GM12878 (cell line): ENCODE measurements at regions not wholly inside any gene's neighbourhood (a gene's known extent, or its start where the extent isn't known, plus 50 kb on each side); places are given as distances from the start of the nearest gene placed in this dataset.

Source experiments
- ATAC-seq: fragments of 200-7000 bp; cut with Tn5 transposase; 3 replicates; pipeline ENCODE4 v1.9.1; 2020; ENCODE audit warnings: mild to moderate bottlenecking, moderate library complexity
- BruUV-seq: library from RNA; stranded (reverse); fragments of 400-500 nt; replicated peaks from 2 replicates; lab custom pipeline; 2021; lab: Mats Ljungman, UMichigan
- CTCF ChIA-PET: fragments of 300-600 bp; sonication (Branson Sonifier 250); formaldehyde crosslinking; extraction: SDS; loops from one replicate; lab custom pipeline; 2021; ENCODE audit warnings: inconsistent platforms; lab: Yijun Ruan, JAX
- POLR2A ChIA-PET: fragments of 350-600 bp; formaldehyde crosslinking; extraction: SDS; loops from one replicate; lab custom pipeline; 2021; ENCODE audit warnings: inconsistent platforms; lab: Charles Lee
- RAD21 ChIA-PET: fragments of 300-600 bp; sonication (Branson Sonifier 250); formaldehyde crosslinking; loops from one replicate; lab custom pipeline; 2023; ENCODE audit warnings: antibody characterized with exemption; ENCODE audit not compliant: unreplicated experiment; lab: Charles Lee
- SMC1A ChIA-PET: fragments of 300-600 bp; sonication (Branson Sonifier 250); formaldehyde crosslinking; loops from one replicate; lab custom pipeline; 2023; ENCODE audit not compliant: unreplicated experiment, uncharacterized antibody; lab: Charles Lee
- DNase-seq: peaks from one replicate; pipeline ENCODE4 v3.0.0-alpha.2; 2011; ENCODE audit warnings: low read depth, low spot score
- FAIRE-seq: peaks from 3 replicates; lab custom pipeline; 2011; peaks lifted over from hg19 to GRCh38; lab: Jason Lieb, UNC
- H2AFZ ChIP-seq: 2 replicates; pipeline ENCODE4 v1.6.0; 2011; ENCODE audit warnings: low read depth, low read length, control low read depth; ENCODE audit not compliant: control insufficient read depth
- H3K27ac ChIP-seq: 2 replicates; pipeline ENCODE4 v1.5.1; 2011; ENCODE audit warnings: control low read depth; ENCODE audit not compliant: control insufficient read depth, insufficient read depth
- H3K27me3 ChIP-seq, 2 experiments: replicated peaks in 1 of 2; 2 replicates each; pipeline versions ENCODE4 v1.6.0 to v1.6.1; 2011; ENCODE audit warnings: low read length in 1 of 2; ENCODE audit not compliant: control insufficient read depth in 2 of 2, insufficient read depth in 2 of 2
- H3K36me3 ChIP-seq, 2 experiments: 2 replicates each; pipeline ENCODE4 v1.5.1; 2011; ENCODE audit warnings: low read length in 1 of 2; ENCODE audit not compliant: control insufficient read depth in 2 of 2, insufficient read depth in 2 of 2
- H3K4me1 ChIP-seq: 2 replicates; pipeline ENCODE4 v1.6.1; 2011; ENCODE audit warnings: mild to moderate bottlenecking, low read length, moderate library complexity, mixed read lengths; ENCODE audit not compliant: control insufficient read depth, insufficient read depth
- H3K4me2 ChIP-seq: 2 replicates; pipeline ENCODE4 v1.6.0; 2011; ENCODE audit warnings: control low read depth; ENCODE audit not compliant: control insufficient read depth, insufficient read depth
- H3K4me3 ChIP-seq: fragments of 200-600 bp; sonication (generic); 2 replicates; pipeline ENCODE4 v1.5.1; 2016
- H3K79me2 ChIP-seq: 2 replicates; pipeline ENCODE4 v1.6.0; 2011; ENCODE audit warnings: low read length; ENCODE audit not compliant: control insufficient read depth, insufficient read depth
- H3K9ac ChIP-seq: 2 replicates; pipeline ENCODE4 v1.8.0; 2011; ENCODE audit warnings: low read length, control low read depth, mixed read lengths; ENCODE audit not compliant: control insufficient read depth, insufficient read depth
- H3K9me3 ChIP-seq: replicated peaks from 3 replicates; pipeline ENCODE4 v1.5.1; 2011; ENCODE audit warnings: mild to moderate bottlenecking, low read length; ENCODE audit not compliant: control insufficient read depth, insufficient read depth
- H4K20me1 ChIP-seq: 2 replicates; pipeline ENCODE4 v1.6.0; 2011; ENCODE audit not compliant: control insufficient read depth, insufficient read depth
- ATF7 ChIP-seq: fragments of 450-650 bp; IDR thresholded peaks from 2 replicates; pipeline ENCODE4 v1.6.1; 2016; ENCODE audit warnings: low read depth, mild to moderate bottlenecking
- EGR1 ChIP-seq, 2 experiments: IDR thresholded peaks; 1 replicate in 1 of 2; 2 replicates in 1 of 2; pipeline ENCODE4 v1.6.1; 2011 to 2012; ENCODE audit warnings: low read depth in 2 of 2, low read length in 2 of 2, borderline replicate concordance in 1 of 2, mild to moderate bottlenecking in 1 of 2, moderate library complexity in 1 of 2
- HCFC1 ChIP-seq: fragments of 150-350 bp; IDR thresholded peaks from 2 replicates; pipeline ENCODE4 v1.6.1; 2014; ENCODE audit warnings: low read length
- HDAC6 ChIP-seq: fragments of 200-600 bp; sonication (generic); IDR thresholded peaks from one replicate; pipeline ENCODE4 v1.8.0; 2017; ENCODE audit warnings: antibody characterized with exemption; ENCODE audit not compliant: unreplicated experiment
- MYC ChIP-seq: IDR thresholded peaks from 2 replicates; pipeline ENCODE4 v1.6.1; 2011; ENCODE audit warnings: mild to moderate bottlenecking, low read length, moderate library complexity, inconsistent platforms; ENCODE audit not compliant: insufficient read depth, insufficient replicate concordance, insufficient read length, severe bottlenecking
- NFIC ChIP-seq: IDR thresholded peaks from 2 replicates; pipeline ENCODE4 v1.6.1; 2012; ENCODE audit warnings: low read depth, mild to moderate bottlenecking, inconsistent platforms, low read length, moderate library complexity
- NFYB ChIP-seq: IDR thresholded peaks from 2 replicates; pipeline ENCODE4 v1.6.1; 2011; ENCODE audit warnings: low read depth, mild to moderate bottlenecking, low read length, improper control_type of control experiment, moderate library complexity; ENCODE audit not compliant: insufficient read depth
- NR2C2 ChIP-seq: IDR thresholded peaks from 2 replicates; pipeline ENCODE4 v1.6.1; 2011; ENCODE audit warnings: borderline replicate concordance, low read depth; ENCODE audit not compliant: control insufficient read depth, insufficient read length
- RAD21 ChIP-seq: IDR thresholded peaks from 2 replicates; pipeline ENCODE4 v1.6.1; 2011; ENCODE audit warnings: mild to moderate bottlenecking, low read depth, low read length, moderate library complexity; ENCODE audit not compliant: insufficient read depth
- REST ChIP-seq: IDR thresholded peaks from 2 replicates; pipeline ENCODE4 v1.6.1; 2012; ENCODE audit warnings: mild to moderate bottlenecking, low read depth, low read length
- SMARCA5 ChIP-seq: fragments of 450-650 bp; IDR thresholded peaks from 2 replicates; pipeline ENCODE4 v1.6.1; 2017; ENCODE audit warnings: mild to moderate bottlenecking
- SREBF1 ChIP-seq: IDR thresholded peaks from 2 replicates; pipeline ENCODE4 v1.6.1; 2012; ENCODE audit warnings: mild to moderate bottlenecking, low read length
- ZNF207 ChIP-seq: fragments of 450-650 bp; IDR thresholded peaks from 2 replicates; pipeline ENCODE4 v1.6.1; 2014; ENCODE audit warnings: antibody characterized with exemption, mild to moderate bottlenecking, borderline replicate concordance
- WGBS: methylation state at CpG from one replicate; pipeline ENCODE4 v1.1.6; 2016; ENCODE audit warnings: low lambda C conversion rate; ENCODE audit not compliant: insufficient replicate concordance, insufficient coverage; ENCODE audit errors: missing lambda C conversion rate; 5-methylcytosine and 5-hydroxymethylcytosine counted together
- in situ Hi-C: fragments of 300-500 bp; cut with MboI; formaldehyde crosslinking; loops from 9 replicates; pipeline ENCODE4 v1.14.3; 2018; ENCODE audit warnings: mixed read lengths
- intact Hi-C: fragments of 100-400 bp; cut with micrococcal nuclease; formaldehyde crosslinking; loops from one replicate; pipeline ENCODE4 v1.14.2; 2022; ENCODE audit not compliant: unreplicated experiment

GRCh38 chr2:140144611-140145010 is 1364.4 kb upstream of the NXPH2 start (continued):
- TF ChIP-seq NR2C2: no peak
- no peak for TF ChIP-seq HCFC1
- TF ChIP-seq REST: no peak
- TF ChIP-seq NFIC: no peak
- TF ChIP-seq SREBF1: no peak
- TF ChIP-seq RAD21: no peak

DNA sequence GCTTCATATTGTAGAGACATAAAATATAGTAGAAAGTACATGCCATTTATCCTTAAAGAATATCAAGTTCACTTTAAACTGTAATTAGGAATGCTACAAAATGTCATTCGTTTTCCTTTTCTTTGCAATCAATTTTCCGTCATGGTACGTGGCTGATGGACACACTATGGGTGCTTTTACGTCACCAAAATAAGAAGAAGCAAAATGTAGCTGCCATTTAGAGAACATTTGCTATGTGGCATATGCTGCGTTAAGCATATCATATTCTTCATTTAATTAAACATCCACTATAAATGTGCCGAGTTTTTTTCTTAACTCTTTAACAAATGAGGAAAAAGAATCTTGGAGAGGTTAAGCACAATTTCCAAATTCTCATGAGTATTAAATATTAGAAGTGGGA is 1358.5 kb upstream of the NXPH2 start:
- Histone ChIP-seq H2AFZ (no peak overlapping the region), H3K4me1 (no peaks in the 10 kb centered on the region), H3K4me2 (no peak overlapping the region), H3K79me2 (no peaks in the 10 kb centered on the region), H3K27me3 (no peaks in the 10 kb centered on the region), H3K27ac (no peak overlapping the region), H3K9ac (no peak overlapping the region), H3K4me3 (no peak overlapping the region), H3K9me3 (no peaks in the 10 kb centered on the region), H4K20me1 (no peaks in the 10 kb centered on the region), H3K36me3 (no peaks in the 10 kb centered on the region)
- ChIA-PET CTCF (no interaction called here), POLR2A (no interaction called here), SMC1A (no interaction called here), RAD21 (no interaction called here)
- WGBS: 21% methylated on average over 6 of the region's 6 CpGs
- TF ChIP-seq SMARCA5: no peak
- no peak for TF ChIP-seq NFYB
- no peak for TF ChIP-seq HDAC6
- no peak for TF ChIP-seq EGR1 (IDR thresholded peaks at IDR 0.05; ENCODE audit: borderline replicate concordance in 1 of 2, low read depth in 2 of 2, low read length in 2 of 2)
- TF ChIP-seq ZNF207: no peak
- TF ChIP-seq MYC: no peak
- TF ChIP-seq ATF7: no peak
- FAIRE-seq (no peak), ATAC-seq (no peak), DNase-seq (no peak)
- intact Hi-C loops (no loop called here), in situ Hi-C loops (no loop called here)
- BruUV-seq: no TSS peak
